GM21360 (cell line): ENCODE measurements at regions not wholly inside any gene's neighbourhood (a gene's known extent, or its start where the extent isn't known, plus 50 kb on each side); places are given as distances from the start of the nearest gene placed in this dataset.

Experiments used
- ATAC-seq: cut with Tn5 transposase; IDR thresholded peaks from one replicate; pipeline ENCODE4 v1.9.1; 2021; ENCODE audit warnings: mild to moderate bottlenecking, moderate library complexity; ENCODE audit not compliant: unreplicated experiment

- ATAC-seq: no peak
Measured at GRCh38 chr4:124253080-124253479, 459.5 kb downstream of the ANKRD50 start.

- ATAC-seq: peak; percentile 99
Measured at GRCh38 chr4:124262211-124263179, 450.0 kb downstream of the ANKRD50 start.

- no peak for ATAC-seq
Measured at GRCh38 chr4:124265701-124266100, 446.8 kb downstream of the ANKRD50 start.

- ATAC-seq: no peak
Measured at GRCh38 chr4:124266721-124267120, 445.8 kb downstream of the ANKRD50 start.

- no peak for ATAC-seq
Measured at GRCh38 chr4:124276461-124276860, 436.1 kb downstream of the ANKRD50 start.

GRCh38 chr4:124277691-124278090 lies 434.8 kb downstream of the ANKRD50 start:
- ATAC-seq: no peak

GRCh38 chr4:124278477-124278876 lies 434.1 kb downstream of the ANKRD50 start:
- ATAC-seq: no peak

GRCh38 chr4:124279741-124280140 lies 432.8 kb downstream of the ANKRD50 start:
- ATAC-seq: no peak

- ATAC-seq: no peak
Measured at GRCh38 chr4:124282301-124282898, 430.1 kb downstream of the ANKRD50 start.

- ATAC-seq: no peak
Measured at GRCh38 chr4:124288706-124289486, 423.6 kb downstream of the ANKRD50 start.

- no peak for ATAC-seq
Measured at GRCh38 chr4:124290678-124291077, 421.9 kb downstream of the ANKRD50 start.

GRCh38 chr4:124295413-124295812 lies 417.1 kb downstream of the ANKRD50 start:
- no peak for ATAC-seq

GRCh38 chr4:124304941-124305340 lies 407.6 kb downstream of the ANKRD50 start:
- no peak for ATAC-seq

GRCh38 chr4:124306352-124306751 lies 406.2 kb downstream of the ANKRD50 start:
- no peak for ATAC-seq

GRCh38 chr4:124307143-124307542 lies 405.4 kb downstream of the ANKRD50 start:
- no peak for ATAC-seq

GRCh38 chr4:124318292-124318691 lies 394.2 kb downstream of the ANKRD50 start:
- ATAC-seq: no peak

- ATAC-seq: no peak
Measured at GRCh38 chr4:124321364-124321763, 391.2 kb downstream of the ANKRD50 start.

- ATAC-seq: no peak
Measured at GRCh38 chr4:124322234-124323065, 390.1 kb downstream of the ANKRD50 start.

- ATAC-seq: no peak
Measured at GRCh38 chr4:124325690-124326089, 386.8 kb downstream of the ANKRD50 start.

GRCh38 chr4:124329134-124329533 lies 383.4 kb downstream of the ANKRD50 start:
- no peak for ATAC-seq
